Activated CD4-positive, CD25-positive, alpha-beta regulatory T cell (primary cell): ENCODE measurements at regions not wholly inside any gene's neighbourhood (a gene's known extent, or its start where the extent isn't known, plus 50 kb on each side); places are given as distances from the start of the nearest gene placed in this dataset.

Experiments used
- DNase-seq, 4 experiments: peaks; one replicate each; lab custom pipeline; 2025; lab: John Stamatoyannopoulos, UW

GRCh38 chr6:15874821-15875220 is 212.0 kb upstream of the DTNBP1 start:
- no peak for DNase-seq

DNA sequence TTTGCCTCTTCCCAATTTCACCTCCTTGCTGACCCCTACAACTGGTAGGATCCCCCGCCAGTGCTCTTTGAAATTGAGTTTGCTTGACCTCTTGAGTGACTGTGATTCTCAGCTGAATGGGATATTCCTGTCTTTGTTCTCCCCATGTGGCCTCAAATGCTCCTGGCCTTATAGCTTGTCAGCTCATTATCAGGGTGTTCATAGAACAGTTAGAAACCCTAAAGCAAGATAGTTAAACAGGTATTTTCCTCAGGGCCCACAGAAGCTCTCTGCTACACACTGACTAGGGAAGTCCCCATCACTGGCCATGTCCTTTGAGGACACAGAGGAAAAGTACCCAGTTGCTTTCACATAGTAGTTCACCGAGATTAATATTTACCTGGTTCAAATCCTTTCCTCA is 211.5 kb upstream of the DTNBP1 start:
- no peak for DNase-seq

- DNase-seq = no peak
These were observed 209.6 kb upstream of the DTNBP1 start for GRCh38 chr6:15872241-15873103.

DNA sequence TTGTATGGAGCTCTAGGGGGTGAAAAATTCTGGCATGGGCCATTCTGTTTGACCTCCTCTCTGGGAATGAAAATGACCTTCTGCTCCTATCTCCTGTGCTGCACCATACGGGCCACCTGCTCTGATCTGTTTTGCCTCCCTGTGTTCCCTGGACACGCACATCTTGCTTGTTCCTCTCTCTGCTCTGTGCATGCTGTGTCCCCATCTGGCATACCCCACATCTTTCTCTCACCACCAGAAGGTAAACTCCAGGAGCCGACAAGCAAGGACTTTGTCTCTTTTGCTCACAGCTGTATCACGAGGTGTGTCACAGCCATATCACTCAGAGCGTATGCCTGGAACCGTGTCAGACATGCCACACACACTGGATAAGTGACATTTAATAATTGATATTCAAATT is 208.4 kb upstream of the DTNBP1 start:
- DNase-seq = no peak

GRCh38 chr6:15870333-15871043 is 207.7 kb upstream of the DTNBP1 start:
- no peak for DNase-seq

GRCh38 chr6:15864708-15865062 is 201.9 kb upstream of the DTNBP1 start:
- no peak for DNase-seq

DNA sequence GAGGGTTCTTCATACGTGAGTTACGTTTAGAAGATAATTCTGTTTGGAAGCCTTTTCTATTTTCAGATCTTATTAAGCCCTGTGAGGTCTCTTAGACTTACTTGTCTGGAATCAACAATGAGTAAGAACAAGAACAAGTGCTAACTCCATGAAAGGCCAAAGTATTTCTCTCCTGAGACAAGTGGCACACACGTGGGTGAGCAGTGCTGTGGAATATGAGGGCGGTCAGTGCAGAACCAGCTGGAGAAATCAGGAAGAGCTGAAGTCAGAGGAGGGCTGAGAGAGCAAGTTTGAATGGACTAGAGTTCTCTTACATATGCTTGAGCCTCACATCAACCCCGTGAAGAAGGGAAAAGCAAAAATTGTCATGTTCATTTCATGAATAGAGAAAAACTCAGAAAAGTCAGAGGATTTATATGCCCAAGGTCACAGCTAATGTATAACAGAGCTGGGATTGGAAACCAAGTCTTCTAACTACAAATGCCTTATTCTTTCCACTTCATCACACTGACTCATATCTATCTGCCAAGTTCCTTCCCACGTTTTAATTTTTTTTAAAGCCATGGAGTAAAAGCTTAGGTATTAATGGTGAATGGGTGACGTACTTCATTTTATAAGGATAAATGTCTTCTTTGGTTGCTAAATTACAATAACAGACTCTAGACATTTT is 201.3 kb upstream of the DTNBP1 start:
- no peak for DNase-seq

- DNase-seq = no peak
These were observed 200.0 kb upstream of the DTNBP1 start for GRCh38 chr6:15862810-15863209.

DNA sequence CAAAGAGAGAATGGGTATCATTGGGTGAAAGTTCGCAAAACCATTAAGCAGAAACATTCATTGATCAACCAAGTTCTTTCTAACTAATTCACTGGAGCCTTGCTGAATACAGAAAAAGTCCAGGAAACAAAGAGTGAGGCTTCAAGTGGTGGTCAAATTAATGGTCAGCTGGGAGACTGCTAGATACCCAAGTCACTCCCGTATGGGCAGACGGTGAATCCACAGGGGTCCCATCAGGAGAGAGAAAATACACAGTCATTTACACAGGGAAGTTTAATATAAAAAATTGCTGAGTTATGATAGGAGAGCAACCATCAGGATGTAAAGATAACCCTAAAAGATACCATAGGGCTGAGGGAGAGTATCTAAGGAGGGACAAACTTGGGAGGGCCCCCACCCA is 198.7 kb upstream of the DTNBP1 start:
- no peak for DNase-seq

DNA sequence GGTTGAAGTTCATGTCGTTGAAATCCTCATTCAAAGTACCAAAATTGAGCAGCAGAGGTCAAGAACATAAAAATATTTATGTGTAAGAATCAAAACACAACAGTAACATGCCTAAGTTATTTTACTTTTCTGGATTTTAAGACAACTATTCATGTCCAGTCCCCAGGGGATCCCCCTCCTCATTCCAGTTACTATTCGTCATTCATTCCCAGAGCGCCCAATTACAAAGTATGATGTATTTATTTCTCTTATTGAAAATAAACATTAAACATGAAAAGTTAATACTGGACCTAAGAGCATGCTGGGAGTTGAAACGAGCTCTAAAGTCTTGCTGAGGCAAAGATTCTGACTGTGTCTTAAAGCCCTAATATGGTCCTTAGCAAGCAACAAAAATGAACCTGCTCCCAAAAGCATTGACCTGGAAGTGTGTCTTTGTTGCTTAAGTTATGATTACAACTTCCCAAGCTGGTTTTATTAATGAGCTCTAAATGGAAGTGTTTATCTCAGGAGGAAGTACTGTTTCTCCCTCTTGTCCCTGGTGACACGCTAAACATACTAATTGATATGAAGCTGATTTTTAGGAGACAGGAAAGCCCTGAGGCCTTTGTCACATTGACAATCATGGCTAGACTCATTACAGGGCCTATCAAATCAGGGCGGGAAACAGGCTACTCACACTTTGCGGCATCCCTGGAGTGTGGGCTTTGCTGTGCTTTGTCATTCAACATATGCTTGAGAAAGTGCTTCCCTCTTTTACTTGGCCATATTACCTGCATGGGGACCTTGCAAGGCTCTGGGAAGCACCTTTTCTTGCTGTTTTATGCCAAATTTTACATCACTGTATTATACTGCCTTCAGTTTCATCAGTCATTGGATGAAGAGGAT is 192.2 kb upstream of the DTNBP1 start:
- DNase-seq = no peak

DNA sequence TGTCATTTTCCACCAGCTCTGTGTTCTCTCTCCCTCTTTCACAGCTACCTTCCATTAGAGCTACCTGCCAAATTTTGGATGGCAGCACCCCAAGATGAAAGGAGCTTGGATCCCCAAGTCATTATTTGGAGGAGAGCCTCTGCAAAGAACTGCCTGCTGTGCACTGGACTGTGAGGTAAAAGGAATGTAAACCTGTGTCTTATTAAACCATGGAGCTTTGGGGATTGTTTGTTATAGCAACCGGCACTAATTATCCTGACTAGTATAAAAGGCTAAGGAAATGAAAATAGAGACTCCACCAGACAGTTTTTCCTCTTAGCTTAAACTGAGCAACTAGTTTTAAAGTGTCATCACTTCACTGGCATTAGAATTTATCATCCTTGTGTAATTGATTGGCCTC is 191.6 kb upstream of the DTNBP1 start:
- no peak for DNase-seq

GRCh38 chr6:15853259-15853658 is 190.4 kb upstream of the DTNBP1 start:
- DNase-seq = no peak

- no peak for DNase-seq
These were observed 189.5 kb upstream of the DTNBP1 start for GRCh38 chr6:15852289-15852688.

GRCh38 chr6:15849395-15849794 is 186.6 kb upstream of the DTNBP1 start:
- no peak for DNase-seq

DNA sequence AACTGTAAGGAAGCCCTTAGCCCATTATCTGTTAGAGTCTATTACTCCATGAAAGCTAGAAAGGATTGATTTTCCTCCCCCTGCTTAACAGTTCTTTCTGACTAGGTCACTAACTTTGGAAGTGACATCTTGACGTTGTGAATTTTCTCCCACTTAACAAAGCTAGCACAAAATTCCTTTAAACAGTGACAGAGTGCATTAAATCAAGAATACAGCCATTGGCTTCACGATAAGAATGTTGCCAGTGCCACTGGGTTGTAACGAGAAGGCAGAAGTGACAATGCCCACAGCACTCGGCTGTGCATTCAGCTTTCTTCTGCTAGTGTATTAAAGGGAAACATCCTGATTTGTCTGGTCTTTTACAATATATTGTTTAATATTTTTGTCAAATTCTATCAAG is 182.7 kb upstream of the DTNBP1 start:
- DNase-seq = no peak

DNA sequence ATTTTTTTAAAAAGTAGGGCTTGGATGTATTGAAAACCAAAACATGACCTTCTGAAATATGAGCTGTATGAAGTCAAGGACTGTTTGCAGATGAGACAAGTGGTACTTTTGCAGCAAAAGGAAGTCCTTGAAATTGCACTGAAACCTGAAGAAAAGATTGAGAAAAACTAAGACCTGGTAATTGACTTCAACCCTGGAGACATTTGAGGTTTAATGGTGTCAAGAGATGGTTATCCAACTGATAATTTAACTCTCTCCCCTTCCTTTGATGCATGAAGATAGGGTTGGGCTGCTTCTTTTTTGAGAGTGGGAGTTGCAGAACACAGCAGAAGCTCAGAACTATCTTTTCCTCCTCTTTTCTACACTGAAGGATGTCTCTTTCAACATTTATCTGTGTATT is 180.9 kb upstream of the DTNBP1 start:
- no peak for DNase-seq

- no peak for DNase-seq
These were observed 180.4 kb upstream of the DTNBP1 start for GRCh38 chr6:15843226-15843625.

DNA sequence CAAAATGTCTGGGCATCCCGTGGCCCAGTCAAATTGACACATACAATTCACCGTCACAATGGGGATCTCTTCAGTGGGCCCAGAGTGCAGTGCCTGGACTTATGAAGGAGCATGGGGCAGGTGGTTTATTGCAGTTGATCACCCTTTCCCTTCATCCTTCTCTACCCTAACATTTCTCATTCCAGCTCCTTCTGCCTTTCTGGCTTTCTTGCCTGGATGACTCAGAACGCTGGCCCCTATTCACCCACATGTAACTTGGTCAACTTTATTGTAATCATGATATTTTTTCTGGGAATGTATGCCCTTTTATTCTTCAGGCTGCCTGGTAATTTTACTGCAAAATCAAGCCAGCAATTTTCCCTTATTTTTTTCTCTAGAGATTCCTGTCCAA is 179.9 kb upstream of the DTNBP1 start:
- DNase-seq = no peak

- DNase-seq = no peak
These were observed 179.3 kb upstream of the DTNBP1 start for GRCh38 chr6:15841937-15842726.

DNA sequence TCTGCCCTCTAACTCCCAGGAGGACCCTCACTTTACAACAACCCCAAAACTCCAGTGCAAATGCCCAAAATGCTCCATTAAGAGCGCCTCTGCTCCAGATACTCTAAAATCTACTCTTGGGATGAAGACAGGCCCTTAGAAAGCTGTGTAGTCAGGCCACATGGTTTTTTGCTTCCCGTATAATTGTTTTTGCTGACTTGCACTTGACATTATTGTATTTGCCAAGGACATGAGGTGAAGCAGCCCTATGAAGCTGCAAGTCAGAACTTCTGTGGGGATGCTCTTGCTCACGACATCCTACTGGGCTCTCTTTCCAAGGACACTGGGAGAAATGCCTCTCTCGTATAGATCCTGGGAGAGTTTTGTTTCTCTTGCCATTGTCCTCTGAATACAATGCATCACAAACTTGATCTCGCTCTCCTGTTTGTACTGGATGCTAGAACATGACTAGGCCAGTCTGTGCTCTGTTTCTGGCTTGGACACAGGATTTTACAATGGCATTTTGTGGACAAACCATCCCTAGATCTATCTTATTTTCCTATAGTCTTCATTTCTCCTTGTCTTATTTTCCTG is 177.2 kb upstream of the DTNBP1 start:
- DNase-seq = no peak

- DNase-seq = no peak
These were observed 174.4 kb upstream of the DTNBP1 start for GRCh38 chr6:15837205-15837604.
